Gastrocnemius medialis (tissue), 4 donors: ENCODE measurements at regions not wholly inside any gene's neighbourhood (a gene's known extent, or its start where the extent isn't known, plus 50 kb on each side); places are given as distances from the start of the nearest gene placed in this dataset.

Experiments
- ATAC-seq, 2 donors: fragments of 150-250 bp; one replicate each; pipeline ENCODE4 v1.9.1; 2016
- DNase-seq, 2 donors: peaks; one replicate each; pipeline ENCODE4 v3.0.0-alpha.2; 2019
- H3K27ac ChIP-seq, 4 donors: fragments of 200-600 bp; sonication (generic); 1 replicate in 1 of 4; 2 replicates in 3 of 4; pipeline ENCODE4 v1.5.1; 2016 to 2018; ENCODE audit warnings: mild to moderate bottlenecking in 2 of 4, moderate library complexity in 1 of 4
- H3K27me3 ChIP-seq, 3 donors: fragments of 200-600 bp; sonication (generic) in 2 of 3; 1 replicate in 1 of 3; 2 replicates in 2 of 3; pipeline versions ENCODE4 v1.5.1 to v1.6.0; 2016 to 2019; ENCODE audit warnings: mild to moderate bottlenecking in 1 of 3, moderate library complexity in 1 of 3
- H3K36me3 ChIP-seq, 2 donors: fragments of 200-600 bp; sonication (generic) in 1 of 2; one replicate each; pipeline ENCODE4 v1.5.1; 2017 to 2018
- H3K4me1 ChIP-seq, 2 donors: fragments of 200-600 bp; sonication (generic) in 1 of 2; one replicate each; pipeline ENCODE4 v1.5.1; 2016 to 2017; ENCODE audit warnings: mild to moderate bottlenecking in 2 of 2
- H3K4me3 ChIP-seq, 4 donors: fragments of 200-600 bp; sonication (generic) in 3 of 4; 1 replicate in 1 of 4; 2 replicates in 3 of 4; pipeline ENCODE4 v1.5.1; 2016 to 2019; ENCODE audit warnings: mild to moderate bottlenecking in 2 of 4
- H3K9me3 ChIP-seq, 3 donors: fragments of 200-600 bp; sonication (generic) in 2 of 3; 1 replicate in 1 of 3; 2 replicates in 2 of 3; pipeline ENCODE4 v1.5.1; 2016 to 2019
- CTCF ChIP-seq, 5 experiments: fragments of 450-650 bp in 3 of 5; fragments of 200-600 bp in 2 of 5; sonication (generic) in 2 of 5; IDR thresholded peaks in 4 of 5; conservative IDR thresholded peaks in 1 of 5; 1 replicate in 4 of 5; 2 replicates in 1 of 5; pipeline ENCODE4 v1.5.1; 2016 to 2019; ENCODE audit warnings: antibody characterized with exemption in 5 of 5, mild to moderate bottlenecking in 3 of 5, moderate library complexity in 3 of 5
- POLR2A ChIP-seq, 2 donors: fragments of 450-650 bp; IDR thresholded peaks; one replicate each; pipeline ENCODE4 v1.6.1; 2017; ENCODE audit warnings: antibody characterized with exemption in 2 of 2, mild to moderate bottlenecking in 2 of 2, moderate library complexity in 2 of 2
- in situ Hi-C, 4 donors: fragments of 200-750 bp; cut with MboI; loops; one replicate each; pipeline versions ENCODE4 v1.15.0 to v1.8.0; 2017; ENCODE audit warnings: low sequenced_read_pairs in 4 of 4
- intact Hi-C: fragments of 100-400 bp; cut with DNase I; formaldehyde crosslinking; loops from one replicate; pipeline ENCODE4 v1.15.1; 2023; ENCODE audit warnings: low total_unique reads

GRCh38 chr3:4077950-4078349, 225.2 kb upstream of the SETMAR start:
- Histone ChIP-seq H3K27me3 (no peaks in the 10 kb centered on the region), H3K4me3 (no peak overlapping the region), H3K36me3 (no peaks in the 10 kb centered on the region), H3K9me3 (no peaks in the 10 kb centered on the region), H3K27ac (no peak overlapping the region), H3K4me1 (no peaks in the 10 kb centered on the region)
- intact Hi-C loops, result no loop called here
- in situ Hi-C loops, result no loop called here
- ATAC-seq (no peak), DNase-seq (no peak)
- TF ChIP-seq POLR2A (IDR thresholded peaks at IDR 0.05) (no peak), CTCF (IDR thresholded peaks at IDR 0.05 in 4 of 5, conservative IDR thresholded peaks at IDR 0.05 in 1 of 5) (no peak)

DNA sequence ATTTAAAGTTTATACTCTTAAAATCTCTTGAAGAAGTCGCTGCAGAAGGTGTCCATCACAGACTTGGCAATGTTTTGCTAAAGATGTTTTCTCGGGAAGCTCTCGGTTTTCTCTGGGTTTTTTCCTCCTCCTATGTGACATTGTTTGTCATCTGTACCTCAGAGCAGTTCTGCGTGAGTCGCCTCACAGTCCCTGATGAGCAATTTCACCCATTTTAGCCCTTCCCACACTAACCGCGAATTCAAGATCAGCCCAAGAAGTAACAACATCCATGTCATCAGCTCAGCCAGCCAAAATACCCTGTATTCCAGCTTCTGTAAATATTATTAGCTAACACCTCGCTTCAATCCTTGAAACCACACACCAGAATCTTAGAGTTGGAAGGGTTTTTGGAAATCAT, 224.3 kb upstream of the SETMAR start:
- Histone ChIP-seq H3K9me3 (no peaks in the 10 kb centered on the region), H3K4me1 (no peaks in the 10 kb centered on the region), H3K27me3 (no peaks in the 10 kb centered on the region), H3K27ac (no peak overlapping the region), H3K36me3 (no peaks in the 10 kb centered on the region), H3K4me3 (no peak overlapping the region)
- intact Hi-C loops (no loop called here), in situ Hi-C loops (no loop called here)
- DNase-seq (no peak), ATAC-seq (no peak)
- no peak for TF ChIP-seq CTCF (IDR thresholded peaks at IDR 0.05 in 4 of 5, conservative IDR thresholded peaks at IDR 0.05 in 1 of 5)
- no peak for TF ChIP-seq POLR2A (IDR thresholded peaks at IDR 0.05)

GRCh38 chr3:4079339-4080195, 223.6 kb upstream of the SETMAR start:
- H3K36me3 ChIP-seq, result no peaks in the 10 kb centered on the region
- H3K27me3 ChIP-seq, result no peaks in the 10 kb centered on the region
- ATAC-seq (no peak), DNase-seq (no peak)
- in situ Hi-C loops, result no loop called here
- no peaks in the 10 kb centered on the region for H3K9me3 ChIP-seq
- intact Hi-C loops, result no loop called here
- H3K27ac ChIP-seq, result no peak overlapping the region
- no peak overlapping the region for H3K4me3 ChIP-seq
- H3K4me1 ChIP-seq, result no peaks in the 10 kb centered on the region
- no peak for TF ChIP-seq CTCF (IDR thresholded peaks at IDR 0.05 in 4 of 5, conservative IDR thresholded peaks at IDR 0.05 in 1 of 5)
- no peak for TF ChIP-seq POLR2A (IDR thresholded peaks at IDR 0.05)

DNA sequence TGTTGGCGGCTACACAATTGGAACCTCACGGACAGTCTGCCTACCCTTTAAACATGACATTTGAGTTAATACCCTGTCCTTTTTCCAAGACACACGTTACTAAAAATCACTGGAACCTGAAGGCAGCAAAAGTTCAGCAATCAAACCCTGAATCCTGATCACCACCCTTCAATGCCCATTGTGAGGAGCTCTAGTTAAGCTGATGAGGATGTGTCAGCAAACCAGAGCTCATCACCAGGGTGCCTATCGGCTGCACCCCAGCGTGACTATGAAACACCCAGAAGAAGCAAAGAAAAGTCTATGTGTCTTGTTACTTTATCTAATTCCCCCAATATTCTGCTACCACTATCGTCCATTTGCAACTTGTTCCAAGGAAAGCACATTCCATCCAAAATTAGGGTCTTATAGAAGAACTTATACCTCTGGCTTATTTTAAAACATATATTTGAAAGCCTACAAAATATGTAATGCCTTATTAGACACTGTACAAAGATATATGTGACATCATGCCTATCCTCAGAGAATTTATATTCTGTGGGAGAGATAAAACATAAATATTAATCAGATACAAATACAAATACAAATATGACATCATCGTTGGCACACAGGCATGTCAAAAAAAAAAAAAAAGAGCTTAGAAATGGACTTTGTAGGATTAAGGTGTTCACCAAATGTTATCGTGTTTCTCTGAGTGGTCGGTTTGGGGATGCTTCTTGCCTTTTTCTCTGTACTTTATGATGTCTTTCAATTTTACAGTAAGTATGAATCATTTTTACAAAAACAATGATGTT, 219.7 kb upstream of the SETMAR start:
- H3K27ac ChIP-seq, result no peak overlapping the region
- no peaks in the 10 kb centered on the region for H3K4me1 ChIP-seq
- in situ Hi-C loops (no loop called here), intact Hi-C loops (no loop called here)
- no peak overlapping the region for H3K4me3 ChIP-seq
- TF ChIP-seq POLR2A (IDR thresholded peaks at IDR 0.05), result no peak
- no peak for TF ChIP-seq CTCF (IDR thresholded peaks at IDR 0.05 in 4 of 5, conservative IDR thresholded peaks at IDR 0.05 in 1 of 5)
- no peaks in the 10 kb centered on the region for H3K9me3 ChIP-seq
- no peaks in the 10 kb centered on the region for H3K36me3 ChIP-seq
- DNase-seq (no peak), ATAC-seq (no peak)
- no peaks in the 10 kb centered on the region for H3K27me3 ChIP-seq
